Smooth muscle cell (in vitro differentiated cells): ENCODE measurements at regions not wholly inside any gene's neighbourhood (a gene's known extent, or its start where the extent isn't known, plus 50 kb on each side); places are given as distances from the start of the nearest gene placed in this dataset.

Experiments used
- DNase-seq: peaks from one replicate; lab custom pipeline; 2025; ENCODE audit not compliant: unreplicated experiment; lab: John Stamatoyannopoulos, UW
- H2AFZ ChIP-seq: fragments of 200-600 bp; sonication (generic); 2 replicates; pipeline ENCODE4 v1.6.0; 2016; ENCODE audit warnings: antibody characterized with exemption, low read depth, mild to moderate bottlenecking
- H3F3A ChIP-seq: fragments of 200-600 bp; sonication (generic); 2 replicates; pipeline ENCODE4 v1.6.0; 2017; ENCODE audit warnings: antibody characterized with exemption, low read depth
- H3K27ac ChIP-seq: fragments of 200-600 bp; sonication (generic); 2 replicates; pipeline ENCODE4 v1.5.1; 2016; ENCODE audit warnings: low read depth, mild to moderate bottlenecking
- H3K27me3 ChIP-seq: fragments of 200-600 bp; sonication (generic); 2 replicates; pipeline ENCODE4 v1.6.1; 2016; ENCODE audit warnings: low read depth, mild to moderate bottlenecking
- H3K36me3 ChIP-seq: fragments of 200-600 bp; sonication (generic); 2 replicates; pipeline ENCODE4 v1.5.1; 2016; ENCODE audit warnings: low read depth
- H3K4me1 ChIP-seq: fragments of 200-600 bp; sonication (generic); 2 replicates; pipeline ENCODE4 v1.5.1; 2016; ENCODE audit warnings: low read depth
- H3K4me2 ChIP-seq: fragments of 200-600 bp; sonication (generic); 2 replicates; pipeline ENCODE4 v1.6.0; 2016; ENCODE audit warnings: mild to moderate bottlenecking
- H3K4me3 ChIP-seq: fragments of 200-600 bp; sonication (generic); 2 replicates; pipeline ENCODE4 v1.5.1; 2016; ENCODE audit warnings: mild to moderate bottlenecking
- H3K79me2 ChIP-seq: fragments of 200-600 bp; sonication (generic); 2 replicates; pipeline ENCODE4 v1.6.0; 2016; ENCODE audit warnings: low read depth, mild to moderate bottlenecking
- H3K9ac ChIP-seq: fragments of 200-600 bp; sonication (generic); 2 replicates; pipeline ENCODE4 v1.6.0; 2016; ENCODE audit warnings: low read depth
- H3K9me3 ChIP-seq: fragments of 200-600 bp; sonication (generic); replicated peaks from 2 replicates; pipeline ENCODE4 v1.5.1; 2016; ENCODE audit warnings: low read depth
- H4K20me1 ChIP-seq: fragments of 200-600 bp; sonication (generic); 2 replicates; pipeline ENCODE4 v1.6.0; 2016; ENCODE audit warnings: low read depth
- CTCF ChIP-seq: fragments of 200-600 bp; sonication (generic); IDR thresholded peaks from 2 replicates; pipeline ENCODE4 v1.5.1; 2017; ENCODE audit warnings: borderline replicate concordance, mild to moderate bottlenecking, antibody characterized with exemption; ENCODE audit not compliant: insufficient read depth, poor library complexity, severe bottlenecking
- WGBS: methylation state at CpG from one replicate; pipeline ENCODE4 v1.1.7; 2016; ENCODE audit warnings: low lambda C conversion rate; 5-methylcytosine and 5-hydroxymethylcytosine counted together

- H3K4me3 ChIP-seq: no peak overlapping the region
- no peak for TF ChIP-seq CTCF
- no peak overlapping the region for H3K4me2 ChIP-seq
- 93% methylated on average over 2 of the region's 2 CpGs for WGBS
- H2AFZ ChIP-seq: no peak overlapping the region
- no peak overlapping the region for H3K9ac ChIP-seq
- no peak overlapping the region for H3K27ac ChIP-seq
- H3K79me2 ChIP-seq: no peaks in the 10 kb centered on the region
- H3F3A ChIP-seq: no peaks in the 10 kb centered on the region
- H3K36me3 ChIP-seq: no peaks in the 10 kb centered on the region
- no peaks in the 10 kb centered on the region for H4K20me1 ChIP-seq
- no peaks in the 10 kb centered on the region for H3K9me3 ChIP-seq
- no peaks in the 10 kb centered on the region for H3K27me3 ChIP-seq
- DNase-seq: no peak
- H3K4me1 ChIP-seq: no peaks in the 10 kb centered on the region
Observed at GRCh38 chr10:63935705-63936104, 414.5 kb downstream of the REEP3 start.

- H3K27ac ChIP-seq: no peak overlapping the region
- no peak overlapping the region for H3K9ac ChIP-seq
- no peaks in the 10 kb centered on the region for H3K79me2 ChIP-seq
- H3K36me3 ChIP-seq: no peaks in the 10 kb centered on the region
- no peak for DNase-seq
- no peaks in the 10 kb centered on the region for H4K20me1 ChIP-seq
- H3K4me3 ChIP-seq: no peak overlapping the region
- WGBS: 84% methylated on average over 1 of the region's 1 CpG
- H2AFZ ChIP-seq: no peak overlapping the region
- no peaks in the 10 kb centered on the region for H3K4me1 ChIP-seq
- H3F3A ChIP-seq: no peaks in the 10 kb centered on the region
- no peak for TF ChIP-seq CTCF
- no peaks in the 10 kb centered on the region for H3K27me3 ChIP-seq
- no peaks in the 10 kb centered on the region for H3K9me3 ChIP-seq
- H3K4me2 ChIP-seq: no peak overlapping the region
Observed at GRCh38 chr10:63940277-63940922, 419.2 kb downstream of the REEP3 start.

GRCh38 chr10:63964406-63964805, 443.2 kb downstream of the REEP3 start:
- H2AFZ ChIP-seq: no peak overlapping the region
- H3K9ac ChIP-seq: no peak overlapping the region
- 74% methylated on average over 2 of the region's 2 CpGs for WGBS
- no peak overlapping the region for H3K4me2 ChIP-seq
- DNase-seq: no peak
- no peak overlapping the region for H3K27ac ChIP-seq
- no peaks in the 10 kb centered on the region for H4K20me1 ChIP-seq
- H3K4me3 ChIP-seq: no peak overlapping the region
- H3K79me2 ChIP-seq: no peaks in the 10 kb centered on the region
- H3K9me3 ChIP-seq: no peaks in the 10 kb centered on the region
- H3F3A ChIP-seq: no peaks in the 10 kb centered on the region
- no peaks in the 10 kb centered on the region for H3K4me1 ChIP-seq
- H3K27me3 ChIP-seq: no peaks in the 10 kb centered on the region
- TF ChIP-seq CTCF: no peak
- no peaks in the 10 kb centered on the region for H3K36me3 ChIP-seq

GRCh38 chr10:63965846-63966245, 444.6 kb downstream of the REEP3 start:
- H3K79me2 ChIP-seq: no peaks in the 10 kb centered on the region
- H3K27ac ChIP-seq: no peak overlapping the region
- WGBS: 87% methylated on average over 4 of the region's 4 CpGs
- H3F3A ChIP-seq: no peaks in the 10 kb centered on the region
- no peak overlapping the region for H3K4me3 ChIP-seq
- no peaks in the 10 kb centered on the region for H3K36me3 ChIP-seq
- no peaks in the 10 kb centered on the region for H3K9me3 ChIP-seq
- no peaks in the 10 kb centered on the region for H4K20me1 ChIP-seq
- H3K4me2 ChIP-seq: no peak overlapping the region
- H3K9ac ChIP-seq: no peak overlapping the region
- no peak for TF ChIP-seq CTCF
- H2AFZ ChIP-seq: no peak overlapping the region
- H3K4me1 ChIP-seq: no peaks in the 10 kb centered on the region
- no peaks in the 10 kb centered on the region for H3K27me3 ChIP-seq
- no peak for DNase-seq
